ENCODE measurements at regions not wholly inside any gene's neighbourhood (a gene's known extent, or its start where the extent isn't known, plus 50 kb on each side); places are given as distances from the start of the nearest gene placed in this dataset.

DNA sequence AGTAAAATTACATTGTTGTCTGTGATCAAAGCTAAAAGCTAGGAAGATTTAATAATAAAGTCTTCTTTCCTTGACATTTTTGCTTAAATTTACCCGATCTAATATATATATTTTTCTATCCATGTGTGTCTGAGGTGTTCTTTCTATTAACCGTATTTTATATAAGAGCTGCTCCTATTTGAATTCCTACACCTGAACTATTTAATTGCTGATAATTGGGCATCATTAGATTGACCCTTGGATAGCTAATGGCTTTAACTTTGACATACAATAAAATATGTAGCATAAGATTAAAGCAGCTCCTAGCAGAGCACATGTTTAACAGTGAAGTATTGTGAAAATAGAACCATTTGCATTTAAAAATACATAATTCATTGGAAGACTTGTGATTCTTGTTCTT is 792.7 kb downstream of the MAT2B start:
- Mint-ChIP-seq H3K4me3 (ENCODE audit: unreplicated experiment) (no peak overlapping the region), H3K4me1 (ENCODE audit: low read depth) (peaks cover 7% of the 10 kb centered on the region), H3K9me3 (ENCODE audit: low read depth) (peaks cover 5% of the 10 kb centered on the region), H3K27ac (ENCODE audit: unreplicated experiment) (no peak overlapping the region), H3K36me3 (ENCODE audit: low read depth) (no peaks in the 10 kb centered on the region), H3K27me3 (ENCODE audit: low read depth) (peaks cover 7% of the 10 kb centered on the region)
- DNase-seq (ENCODE audit: low spot score): no peak
- TF ChIP-seq, protein P1, sequence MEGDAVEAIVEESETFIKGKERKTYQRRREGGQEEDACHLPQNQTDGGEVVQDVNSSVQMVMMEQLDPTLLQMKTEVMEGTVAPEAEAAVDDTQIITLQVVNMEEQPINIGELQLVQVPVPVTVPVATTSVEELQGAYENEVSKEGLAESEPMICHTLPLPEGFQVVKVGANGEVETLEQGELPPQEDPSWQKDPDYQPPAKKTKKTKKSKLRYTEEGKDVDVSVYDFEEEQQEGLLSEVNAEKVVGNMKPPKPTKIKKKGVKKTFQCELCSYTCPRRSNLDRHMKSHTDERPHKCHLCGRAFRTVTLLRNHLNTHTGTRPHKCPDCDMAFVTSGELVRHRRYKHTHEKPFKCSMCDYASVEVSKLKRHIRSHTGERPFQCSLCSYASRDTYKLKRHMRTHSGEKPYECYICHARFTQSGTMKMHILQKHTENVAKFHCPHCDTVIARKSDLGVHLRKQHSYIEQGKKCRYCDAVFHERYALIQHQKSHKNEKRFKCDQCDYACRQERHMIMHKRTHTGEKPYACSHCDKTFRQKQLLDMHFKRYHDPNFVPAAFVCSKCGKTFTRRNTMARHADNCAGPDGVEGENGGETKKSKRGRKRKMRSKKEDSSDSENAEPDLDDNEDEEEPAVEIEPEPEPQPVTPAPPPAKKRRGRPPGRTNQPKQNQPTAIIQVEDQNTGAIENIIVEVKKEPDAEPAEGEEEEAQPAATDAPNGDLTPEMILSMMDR (IDR thresholded peaks at IDR 0.05): no peak

DNA sequence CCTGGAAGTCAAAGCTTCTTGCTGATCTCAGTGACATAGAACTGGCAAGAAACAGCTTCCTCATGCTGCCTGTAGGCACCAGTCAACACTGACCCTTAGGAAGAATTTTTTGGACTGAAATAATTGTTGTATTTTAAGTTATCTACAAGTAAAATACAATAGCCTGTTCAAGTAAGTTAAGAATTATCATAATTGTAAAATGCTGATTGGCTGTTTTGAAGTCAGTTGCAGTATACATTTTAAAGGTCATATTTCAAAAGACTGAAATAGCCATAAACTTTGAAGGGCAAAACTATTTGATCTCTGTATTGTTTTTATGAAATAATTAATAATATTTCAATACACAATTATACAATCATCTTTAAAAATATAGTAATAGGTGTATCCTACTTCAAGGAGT is 794.9 kb downstream of the MAT2B start:
- TF ChIP-seq, protein P1 (IDR thresholded peaks at IDR 0.05): no peak
- H3K4me3 Mint-ChIP-seq (ENCODE audit: unreplicated experiment): no peak overlapping the region
- H3K36me3 Mint-ChIP-seq (ENCODE audit: low read depth): no peaks in the 10 kb centered on the region
- H3K4me1 Mint-ChIP-seq (ENCODE audit: low read depth): peaks cover 7% of the 10 kb centered on the region
- no peak overlapping the region for H3K27ac Mint-ChIP-seq (ENCODE audit: unreplicated experiment)
- no peaks in the 10 kb centered on the region for H3K9me3 Mint-ChIP-seq (ENCODE audit: low read depth)
- H3K27me3 Mint-ChIP-seq (ENCODE audit: low read depth): peaks cover 7% of the 10 kb centered on the region
- DNase-seq (ENCODE audit: low spot score): no peak

DNA sequence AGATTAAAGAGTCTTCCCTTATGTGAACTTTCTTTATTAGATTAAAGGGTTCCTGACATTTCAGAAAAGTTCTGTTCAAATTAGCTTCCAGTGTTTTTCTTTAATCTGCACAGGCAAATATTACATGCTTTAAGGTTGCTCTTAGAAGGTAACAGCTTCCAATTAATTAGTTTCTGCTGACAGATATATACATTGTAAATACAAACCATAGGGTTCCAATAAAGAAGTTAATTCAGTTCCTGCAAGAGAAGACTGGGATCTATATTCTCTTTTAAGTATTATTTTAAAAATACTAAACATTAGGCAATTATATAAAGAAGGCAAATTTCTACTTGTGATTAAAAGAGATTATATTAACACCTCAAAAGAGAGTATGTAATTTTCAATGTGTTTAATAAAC is 795.7 kb downstream of the MAT2B start:
- Mint-ChIP-seq H3K4me3 (ENCODE audit: unreplicated experiment) (no peak overlapping the region), H3K27ac (ENCODE audit: unreplicated experiment) (no peak overlapping the region), H3K27me3 (ENCODE audit: low read depth) (peaks cover 2% of the 10 kb centered on the region), H3K4me1 (ENCODE audit: low read depth) (peaks cover 7% of the 10 kb centered on the region), H3K36me3 (ENCODE audit: low read depth) (no peaks in the 10 kb centered on the region), H3K9me3 (ENCODE audit: low read depth) (no peaks in the 10 kb centered on the region)
- no peak for DNase-seq (ENCODE audit: low spot score)
- TF ChIP-seq, protein P1 (IDR thresholded peaks at IDR 0.05): no peak

DNA sequence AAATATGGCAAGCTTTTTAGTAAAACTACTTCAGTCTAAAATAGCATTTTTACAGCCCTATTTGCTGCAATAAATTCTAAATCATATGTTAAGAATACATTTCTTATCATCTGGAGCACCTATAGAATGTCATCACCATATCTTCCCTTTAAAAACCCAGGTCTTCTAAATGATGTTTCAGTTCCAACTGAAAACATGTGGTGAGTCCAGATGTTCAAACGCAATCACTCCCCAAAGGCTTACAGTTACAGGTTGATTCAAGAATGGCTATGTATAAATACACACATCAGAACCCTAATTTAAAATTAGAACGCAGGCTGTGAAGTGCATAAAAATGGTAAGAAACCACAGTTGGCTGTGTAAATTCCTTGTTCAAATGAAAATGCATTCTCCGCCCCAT is 796.3 kb downstream of the MAT2B start:
- Mint-ChIP-seq H3K36me3 (ENCODE audit: low read depth) (no peaks in the 10 kb centered on the region), H3K27me3 (ENCODE audit: low read depth) (no peaks in the 10 kb centered on the region), H3K9me3 (ENCODE audit: low read depth) (no peaks in the 10 kb centered on the region), H3K4me1 (ENCODE audit: low read depth) (peaks cover 5% of the 10 kb centered on the region), H3K27ac (ENCODE audit: unreplicated experiment) (no peak overlapping the region), H3K4me3 (ENCODE audit: unreplicated experiment) (no peak overlapping the region)
- DNase-seq (ENCODE audit: low spot score): no peak
- TF ChIP-seq, protein P1 (IDR thresholded peaks at IDR 0.05): no peak

DNA sequence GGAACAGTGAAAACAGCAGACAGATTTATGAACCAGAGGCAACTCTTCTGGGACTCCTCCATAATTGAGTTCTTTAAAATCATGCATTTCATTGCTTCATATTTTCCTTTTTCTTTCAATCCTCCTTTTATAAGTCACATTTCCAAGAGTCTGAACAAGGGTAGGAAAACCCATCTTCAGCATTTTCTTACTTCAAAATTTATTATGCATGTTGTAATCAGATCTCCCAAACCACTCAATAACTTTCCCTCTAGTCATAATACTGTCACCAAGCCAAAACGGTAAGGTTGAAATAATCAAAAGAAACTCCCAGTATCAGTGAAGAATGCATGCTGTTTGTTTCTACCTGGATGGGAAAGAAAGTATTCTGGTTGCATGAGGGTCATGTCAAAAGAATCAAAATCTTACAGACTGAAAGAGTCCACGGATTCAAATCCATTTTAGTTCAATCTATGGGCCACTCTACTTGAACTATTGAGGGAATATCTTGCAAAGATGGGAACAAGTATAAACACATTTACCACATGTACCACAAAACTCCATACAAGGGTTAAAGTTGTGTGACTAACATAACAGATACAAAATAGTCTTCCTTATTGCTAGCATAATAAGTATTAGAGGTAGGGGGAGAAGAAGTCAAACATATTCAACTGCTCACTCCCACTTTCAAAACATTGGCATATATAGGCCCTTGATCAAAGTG is 797.3 kb downstream of the MAT2B start:
- H3K27me3 Mint-ChIP-seq (ENCODE audit: low read depth): no peaks in the 10 kb centered on the region
- no peak overlapping the region for H3K27ac Mint-ChIP-seq (ENCODE audit: unreplicated experiment)
- TF ChIP-seq, protein P1 (IDR thresholded peaks at IDR 0.05): no peak

More for the DNA sequence above, 797.3 kb downstream of the MAT2B start:
- Mint-ChIP-seq H3K4me1 (ENCODE audit: low read depth) (no peaks in the 10 kb centered on the region), H3K36me3 (ENCODE audit: low read depth) (no peaks in the 10 kb centered on the region), H3K9me3 (ENCODE audit: low read depth) (no peaks in the 10 kb centered on the region), H3K4me3 (ENCODE audit: unreplicated experiment) (no peak overlapping the region)
- DNase-seq (ENCODE audit: low spot score): no peak
